LoVo (cell line): ENCODE measurements at regions not wholly inside any gene's neighbourhood (a gene's known extent, or its start where the extent isn't known, plus 50 kb on each side); places are given as distances from the start of the nearest gene placed in this dataset.
"Not testable (repeated sequence)": the region's sequence is repeated elsewhere in the genome, so short reads cannot be mapped to it uniquely, and the experiment has no call there.

Experiments used
- DNase-seq: peaks from one replicate; pipeline ENCODE4 v3.0.0-alpha.2; 2016; ENCODE audit warnings: low spot score

- no peak for DNase-seq
These were observed 1830.0 kb upstream of the DEFB115 start for GRCh38 chr20:29427201-29428060.

DNA sequence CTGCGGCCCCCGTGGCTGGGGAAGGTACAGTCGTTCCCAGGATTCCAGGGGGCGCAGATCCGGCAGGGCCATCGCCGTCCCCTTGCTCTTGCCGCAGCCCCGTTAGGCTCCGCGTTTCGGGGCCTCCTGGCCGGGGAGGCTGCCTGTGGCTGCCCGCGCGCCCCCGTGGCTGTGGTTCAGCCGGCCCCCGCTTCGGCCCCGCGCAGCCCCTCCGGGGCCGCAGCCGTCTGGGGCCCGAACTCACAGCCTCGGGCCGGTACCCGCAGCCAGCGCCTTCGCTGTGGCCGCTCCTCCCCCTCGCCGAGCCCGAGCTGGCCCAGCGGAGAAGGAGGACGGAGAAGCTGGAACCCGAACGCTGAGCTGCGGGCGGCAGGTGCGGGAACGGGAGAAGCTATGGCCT lies 1826.9 kb upstream of the DEFB115 start:
- no peak for DNase-seq

- not testable (repeated sequence) for DNase-seq
These were observed 1816.7 kb upstream of the DEFB115 start for GRCh38 chr20:29440721-29441120.

- peak; percentile 32 for DNase-seq
These were observed 1814.2 kb upstream of the DEFB115 start for GRCh38 chr20:29443206-29443781.

GRCh38 chr20:29443819-29444218 lies 1813.6 kb upstream of the DEFB115 start:
- DNase-seq = no peak

DNA sequence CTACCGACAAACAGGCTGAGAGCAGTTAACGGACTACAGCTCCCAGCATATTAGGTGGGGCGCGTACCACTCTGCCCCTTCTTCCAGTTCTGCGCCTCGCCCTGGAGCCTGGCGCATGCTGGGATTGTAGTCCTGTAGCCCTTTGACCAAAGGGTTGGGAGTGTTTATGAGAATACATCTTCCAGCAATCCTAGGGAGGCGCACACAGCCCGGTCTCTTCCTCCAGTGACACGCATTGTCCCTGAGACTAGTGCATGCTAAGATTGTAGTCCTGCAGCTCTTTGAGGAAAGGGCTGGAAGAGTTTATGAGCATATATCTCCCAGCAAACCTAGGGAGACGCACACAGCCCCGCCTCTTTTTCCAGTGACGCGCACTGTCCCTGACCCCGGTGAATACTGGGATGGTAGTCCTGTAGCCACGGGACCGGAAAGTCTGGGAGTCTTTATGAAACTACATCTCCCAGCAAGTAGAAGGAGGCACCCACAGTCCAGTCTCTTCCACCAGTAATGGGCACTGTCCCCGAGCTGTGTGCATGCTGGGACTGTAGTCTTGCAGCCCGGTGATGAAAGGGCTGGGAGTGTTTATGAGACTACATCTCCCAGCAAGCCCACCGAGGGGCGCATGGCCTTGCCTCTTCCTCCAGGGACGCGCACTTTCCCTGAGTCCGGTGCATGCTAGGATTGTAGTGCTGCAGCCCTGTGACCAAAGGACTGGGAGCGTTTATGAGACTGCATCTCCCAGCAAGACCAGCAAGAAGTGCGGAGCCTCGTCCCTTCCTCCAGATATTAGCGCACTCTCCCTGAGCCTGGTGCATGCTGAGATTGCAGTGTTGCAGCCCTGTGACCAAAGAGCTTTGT lies 1812.2 kb upstream of the DEFB115 start:
- not testable (repeated sequence) for DNase-seq

DNA sequence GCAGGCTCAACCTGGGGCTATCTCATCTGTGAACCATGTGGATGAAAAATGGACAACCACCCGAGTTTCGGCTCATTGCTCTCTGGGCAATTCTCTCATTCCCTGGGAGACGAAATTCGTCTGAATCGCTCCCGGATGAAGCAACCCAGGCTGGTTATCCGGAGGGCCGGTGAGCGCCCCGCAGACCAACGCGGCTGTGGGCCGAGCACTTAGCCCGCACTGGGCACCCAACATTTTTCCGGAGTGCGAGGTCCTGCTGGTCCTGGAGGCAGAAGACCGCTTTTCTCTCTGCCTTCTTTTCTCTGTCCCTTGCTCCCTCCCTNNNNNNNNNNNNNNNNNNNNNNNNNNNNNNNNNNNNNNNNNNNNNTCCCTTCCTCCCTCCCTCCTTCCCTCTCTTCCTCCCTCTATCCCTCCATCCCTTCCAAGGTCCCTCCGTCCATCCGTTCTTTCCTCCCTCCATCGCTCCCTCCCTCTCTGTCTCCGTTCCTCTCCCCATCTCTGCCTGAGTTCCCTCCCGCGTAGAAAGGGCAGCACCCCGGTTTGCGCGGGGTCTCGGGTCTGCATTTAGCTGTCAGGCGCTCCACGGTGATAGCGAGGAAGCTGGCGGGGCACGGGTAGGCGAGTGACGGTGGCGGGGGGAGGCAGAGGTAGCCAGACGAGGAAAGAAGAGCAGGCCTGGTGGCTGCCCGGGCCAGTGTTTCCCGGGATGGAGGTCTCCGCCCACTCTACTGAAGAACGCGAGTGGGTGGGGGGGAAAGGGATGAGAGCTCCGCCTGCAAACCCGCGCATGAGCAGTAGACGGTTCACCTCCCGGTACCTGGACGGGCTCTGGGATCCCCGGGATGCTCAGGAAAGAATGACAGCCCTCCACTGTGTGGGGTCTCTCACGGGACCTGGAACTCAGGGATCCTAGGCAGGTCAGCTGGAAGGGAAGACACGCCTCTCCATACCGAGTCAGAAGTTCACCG lies 1809.7 kb upstream of the DEFB115 start:
- not testable (repeated sequence) for DNase-seq

GRCh38 chr20:29448806-29449470 lies 1808.5 kb upstream of the DEFB115 start:
- DNase-seq = no peak

DNA sequence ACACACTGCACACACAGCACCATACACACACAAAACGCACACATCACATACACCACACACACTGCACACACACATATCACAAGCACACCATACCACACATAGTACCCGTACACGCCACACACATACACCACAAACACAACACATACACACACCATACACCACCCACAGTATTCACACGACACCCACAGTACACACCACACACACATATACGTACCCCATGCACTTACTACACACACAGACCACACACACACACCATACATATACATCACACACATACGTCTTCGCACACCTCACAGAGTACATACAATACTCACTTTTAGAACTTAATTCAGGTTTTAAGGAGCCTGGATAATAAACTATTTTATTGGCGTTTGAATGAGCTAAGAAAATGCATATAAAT lies 1805.3 kb upstream of the DEFB115 start:
- no peak for DNase-seq

DNA sequence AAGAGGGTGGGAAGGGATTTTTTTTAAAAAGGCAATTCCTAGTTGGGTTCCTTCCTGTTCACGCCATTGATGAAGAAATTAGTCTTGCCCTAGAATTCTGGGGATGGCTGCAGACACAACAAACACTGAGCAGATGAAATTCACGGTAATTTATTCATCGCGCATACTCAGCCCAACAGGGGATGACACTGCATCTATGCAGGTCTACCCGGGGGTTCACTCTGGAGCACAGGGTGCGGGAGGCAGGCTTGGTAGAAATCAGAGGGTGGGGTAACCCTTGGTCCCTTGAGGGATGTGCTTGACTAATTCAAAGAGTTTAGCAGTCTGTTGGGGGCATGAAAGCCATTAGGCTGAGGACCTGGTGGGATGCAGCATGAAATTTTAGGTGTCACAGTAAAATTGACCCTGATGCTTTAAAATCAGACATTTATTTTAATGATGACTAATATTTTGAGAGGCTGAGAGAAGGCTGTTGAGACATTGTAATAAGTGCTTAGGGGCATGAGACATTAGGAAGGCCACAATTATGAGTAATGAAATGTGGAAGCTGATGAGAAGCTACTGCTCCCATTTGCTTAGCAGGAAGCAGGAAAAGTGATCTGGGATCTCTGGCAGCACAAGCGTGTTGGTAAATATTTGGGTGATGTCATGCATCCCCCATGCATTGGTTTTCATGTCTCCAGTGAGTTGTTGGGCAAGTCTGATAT lies 1800.3 kb upstream of the DEFB115 start:
- DNase-seq = not testable (repeated sequence)

DNA sequence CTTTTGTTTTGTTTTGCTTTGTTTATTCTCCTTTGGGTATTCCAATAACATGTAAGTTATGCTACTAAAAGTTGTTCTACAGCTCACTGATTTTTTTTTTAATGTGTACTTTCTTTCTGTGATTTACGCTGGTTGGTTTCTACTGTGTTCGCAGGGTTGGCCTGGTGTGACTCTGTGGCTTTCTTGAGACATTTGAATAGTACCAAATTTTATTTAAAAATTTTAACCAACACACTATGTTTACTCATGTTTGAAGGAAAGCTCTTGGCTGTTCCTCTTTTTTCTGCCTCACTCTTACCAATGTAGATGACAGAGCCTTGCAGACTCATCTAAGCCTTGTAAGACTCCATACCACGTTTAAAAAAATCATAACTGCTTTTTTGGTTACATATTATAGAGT lies 1784.9 kb upstream of the DEFB115 start:
- no peak for DNase-seq

DNA sequence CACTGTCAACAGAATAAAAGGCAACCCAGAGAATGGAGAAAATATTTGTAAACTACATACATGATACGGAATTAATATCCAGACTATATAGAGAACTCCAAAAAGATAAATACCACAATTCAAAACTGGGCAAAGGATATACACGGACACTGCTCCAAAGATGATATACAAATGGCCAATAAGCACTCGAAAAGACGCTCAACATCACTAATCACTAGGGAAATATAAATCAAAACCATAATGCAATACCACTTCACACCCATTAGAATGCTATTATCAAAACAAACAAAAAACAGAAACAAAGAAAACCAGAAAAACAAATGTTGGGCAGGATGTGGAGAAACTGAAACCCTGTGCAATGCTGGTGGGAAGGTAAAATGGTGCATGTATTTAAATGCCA lies 1764.6 kb upstream of the DEFB115 start:
- not testable (repeated sequence) for DNase-seq

DNA sequence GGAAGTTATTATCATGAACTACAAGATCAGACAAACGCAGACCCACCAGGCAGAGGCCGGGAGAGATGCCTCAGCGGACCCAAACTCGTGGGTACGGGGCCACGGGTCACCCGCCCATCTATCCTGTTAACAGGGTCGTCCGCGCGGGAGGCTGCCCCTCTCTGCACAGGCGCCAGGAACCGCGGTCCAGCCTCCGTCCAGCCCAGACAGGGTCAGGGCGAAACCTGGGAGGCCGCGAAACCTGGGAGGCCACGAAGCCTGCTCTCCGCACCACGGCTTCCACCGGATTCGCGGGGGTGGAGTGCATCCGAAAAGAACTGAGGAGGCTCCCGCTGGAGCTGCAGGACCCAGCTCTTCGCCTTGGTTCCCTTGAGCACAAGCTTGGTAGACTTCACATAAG lies 1760.7 kb upstream of the DEFB115 start:
- DNase-seq = not testable (repeated sequence)

DNA sequence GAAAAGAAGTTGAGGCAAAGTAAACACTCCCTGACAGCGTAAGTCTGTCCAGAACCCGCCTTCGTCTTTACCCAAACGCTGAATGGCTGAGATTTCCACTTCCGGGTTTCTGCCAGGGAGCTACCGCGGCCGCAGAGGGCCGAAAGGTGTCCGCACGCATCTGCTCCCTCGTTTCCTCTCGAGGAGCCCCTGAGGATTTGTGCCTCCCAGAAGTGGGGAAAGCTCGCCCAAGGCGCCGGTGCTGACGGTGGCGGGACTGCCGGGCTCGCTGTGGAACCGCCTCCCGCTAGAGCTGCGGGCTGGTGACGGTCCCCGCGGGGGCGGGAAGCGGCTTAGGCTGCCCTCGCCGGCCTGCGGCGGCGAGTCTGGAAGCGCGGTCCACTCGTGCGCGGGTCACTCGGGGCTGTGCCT lies 1760.2 kb upstream of the DEFB115 start:
- no peak for DNase-seq

DNA sequence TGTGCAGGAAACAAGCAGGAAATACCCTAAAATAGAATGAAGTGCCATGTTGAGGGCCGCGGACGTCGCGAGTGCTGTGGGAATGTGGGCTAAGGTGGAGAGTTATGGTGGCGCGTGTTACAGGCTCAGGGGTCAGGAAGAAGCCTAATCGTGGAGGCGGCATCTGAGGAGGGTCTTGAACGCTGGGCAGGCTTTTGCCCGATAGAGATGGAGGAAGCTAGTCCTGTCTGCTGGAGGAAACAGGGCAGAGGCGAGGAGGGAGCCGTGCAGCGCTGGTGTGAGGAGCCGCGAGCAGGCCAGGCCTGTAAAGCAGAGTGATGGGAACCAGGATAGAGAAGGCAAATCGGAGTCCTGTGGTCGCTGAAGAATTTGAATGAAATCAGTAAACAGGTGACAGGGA lies 1759.8 kb upstream of the DEFB115 start:
- DNase-seq = not testable (repeated sequence)

DNA sequence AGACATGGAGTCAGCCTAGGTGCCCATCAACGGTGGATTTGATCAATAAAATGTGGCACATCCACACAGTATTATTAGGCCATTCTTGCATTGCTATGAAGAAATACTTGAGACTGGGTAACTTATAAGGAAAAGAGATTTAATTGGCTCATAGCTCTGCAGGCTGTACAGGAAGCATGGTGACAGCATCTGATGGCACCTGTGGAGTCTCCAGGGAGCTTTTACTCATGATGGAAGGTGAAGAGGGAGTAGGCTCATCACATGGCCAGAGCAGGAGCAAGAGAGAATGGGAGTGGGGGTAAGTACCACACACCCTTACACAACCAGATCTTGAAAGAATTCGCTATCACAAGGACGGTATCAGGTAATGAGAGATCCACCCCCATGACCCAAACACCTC lies 1756.7 kb upstream of the DEFB115 start:
- DNase-seq = not testable (repeated sequence)

- DNase-seq = not testable (repeated sequence)
These were observed 1742.8 kb upstream of the DEFB115 start for GRCh38 chr20:29514634-29515033.

DNA sequence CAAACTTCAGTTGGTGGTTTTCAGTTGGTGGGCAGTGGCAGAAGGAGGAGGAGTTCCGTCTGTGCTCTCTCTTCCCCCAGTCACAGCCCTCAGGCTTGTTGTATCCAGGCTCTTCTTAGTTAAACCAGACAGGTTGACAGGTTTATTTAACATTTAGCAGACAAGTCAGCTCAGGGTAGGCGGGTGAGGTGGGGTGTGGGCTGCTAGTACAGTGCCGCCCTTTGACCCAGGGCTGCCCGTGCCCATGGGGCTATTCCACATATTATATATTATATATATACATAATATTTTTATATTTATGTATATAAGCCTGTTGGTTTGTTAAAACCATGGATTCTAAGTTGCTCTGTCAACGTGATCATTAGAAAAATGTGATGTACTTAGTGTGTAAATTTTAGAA lies 1740.6 kb upstream of the DEFB115 start:
- DNase-seq = not testable (repeated sequence)

GRCh38 chr20:29519610-29520241 lies 1737.7 kb upstream of the DEFB115 start:
- DNase-seq = not testable (repeated sequence)
